ENCODE measurements at regions not wholly inside any gene's neighbourhood (a gene's known extent, or its start where the extent isn't known, plus 50 kb on each side); places are given as distances from the start of the nearest gene placed in this dataset.

GRCh38 chr1:226487921-226488320 lies 60.6 kb upstream of the STUM start:
- Histone ChIP-seq H3K27ac (ENCODE audit: low read length) (no peak overlapping the region), H3K4me3 (ENCODE audit: low read depth in 2 of 2, low read length in 2 of 2) (no peak overlapping the region), H3K27me3 (ENCODE audit: control insufficient read depth, insufficient read depth, low read length) (0 out of 2 replicates have a peak, but pooled peaks cover 5% of the 10 kb centered on the region), H3K4me1 (ENCODE audit: control insufficient read depth, insufficient read depth, low read length) (no peaks in the 10 kb centered on the region), H3K36me3 (ENCODE audit: control insufficient read depth, insufficient read depth, low read length) (no peaks in the 10 kb centered on the region), H3K9me3 (ENCODE audit: control insufficient read depth, insufficient read depth, low read depth, low read length) (no peaks in the 10 kb centered on the region)
- ATAC-seq (no peak), DNase-seq (ENCODE audit: low read depth, low spot score) (no peak)
- TF ChIP-seq SIN3A (IDR thresholded peaks at IDR 0.05; ENCODE audit: borderline replicate concordance, insufficient read depth, low read depth, low read length) = no peak
- no peak for TF ChIP-seq CTCF (IDR thresholded peaks at IDR 0.05)
- TF ChIP-seq, protein P1, sequence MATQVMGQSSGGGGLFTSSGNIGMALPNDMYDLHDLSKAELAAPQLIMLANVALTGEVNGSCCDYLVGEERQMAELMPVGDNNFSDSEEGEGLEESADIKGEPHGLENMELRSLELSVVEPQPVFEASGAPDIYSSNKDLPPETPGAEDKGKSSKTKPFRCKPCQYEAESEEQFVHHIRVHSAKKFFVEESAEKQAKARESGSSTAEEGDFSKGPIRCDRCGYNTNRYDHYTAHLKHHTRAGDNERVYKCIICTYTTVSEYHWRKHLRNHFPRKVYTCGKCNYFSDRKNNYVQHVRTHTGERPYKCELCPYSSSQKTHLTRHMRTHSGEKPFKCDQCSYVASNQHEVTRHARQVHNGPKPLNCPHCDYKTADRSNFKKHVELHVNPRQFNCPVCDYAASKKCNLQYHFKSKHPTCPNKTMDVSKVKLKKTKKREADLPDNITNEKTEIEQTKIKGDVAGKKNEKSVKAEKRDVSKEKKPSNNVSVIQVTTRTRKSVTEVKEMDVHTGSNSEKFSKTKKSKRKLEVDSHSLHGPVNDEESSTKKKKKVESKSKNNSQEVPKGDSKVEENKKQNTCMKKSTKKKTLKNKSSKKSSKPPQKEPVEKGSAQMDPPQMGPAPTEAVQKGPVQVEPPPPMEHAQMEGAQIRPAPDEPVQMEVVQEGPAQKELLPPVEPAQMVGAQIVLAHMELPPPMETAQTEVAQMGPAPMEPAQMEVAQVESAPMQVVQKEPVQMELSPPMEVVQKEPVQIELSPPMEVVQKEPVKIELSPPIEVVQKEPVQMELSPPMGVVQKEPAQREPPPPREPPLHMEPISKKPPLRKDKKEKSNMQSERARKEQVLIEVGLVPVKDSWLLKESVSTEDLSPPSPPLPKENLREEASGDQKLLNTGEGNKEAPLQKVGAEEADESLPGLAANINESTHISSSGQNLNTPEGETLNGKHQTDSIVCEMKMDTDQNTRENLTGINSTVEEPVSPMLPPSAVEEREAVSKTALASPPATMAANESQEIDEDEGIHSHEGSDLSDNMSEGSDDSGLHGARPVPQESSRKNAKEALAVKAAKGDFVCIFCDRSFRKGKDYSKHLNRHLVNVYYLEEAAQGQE (IDR thresholded peaks at IDR 0.05; ENCODE audit: insufficient read depth in 1 of 2, low read depth in 2 of 2, low read length in 1 of 2) = no peak
- no peak for TF ChIP-seq TCF7L2 (IDR thresholded peaks at IDR 0.05; ENCODE audit: low read depth, low read length)
- TF ChIP-seq POLR2AphosphoS5 (IDR thresholded peaks at IDR 0.05; ENCODE audit: low read depth, low read length) = no peak
- in situ Hi-C loops (cut with HindIII; ENCODE audit: low pct_unique_long_range_greater_than_20kb, low sequenced_read_pairs) (no loop called here), intact Hi-C loops (cut with micrococcal nuclease; ENCODE audit: unreplicated experiment) (no loop called here)
- no TSS peak for BruUV-seq (replicated peaks)
- CTCF ChIA-PET = no interaction called here
- POLR2A ChIA-PET = no interaction called here

DNA sequence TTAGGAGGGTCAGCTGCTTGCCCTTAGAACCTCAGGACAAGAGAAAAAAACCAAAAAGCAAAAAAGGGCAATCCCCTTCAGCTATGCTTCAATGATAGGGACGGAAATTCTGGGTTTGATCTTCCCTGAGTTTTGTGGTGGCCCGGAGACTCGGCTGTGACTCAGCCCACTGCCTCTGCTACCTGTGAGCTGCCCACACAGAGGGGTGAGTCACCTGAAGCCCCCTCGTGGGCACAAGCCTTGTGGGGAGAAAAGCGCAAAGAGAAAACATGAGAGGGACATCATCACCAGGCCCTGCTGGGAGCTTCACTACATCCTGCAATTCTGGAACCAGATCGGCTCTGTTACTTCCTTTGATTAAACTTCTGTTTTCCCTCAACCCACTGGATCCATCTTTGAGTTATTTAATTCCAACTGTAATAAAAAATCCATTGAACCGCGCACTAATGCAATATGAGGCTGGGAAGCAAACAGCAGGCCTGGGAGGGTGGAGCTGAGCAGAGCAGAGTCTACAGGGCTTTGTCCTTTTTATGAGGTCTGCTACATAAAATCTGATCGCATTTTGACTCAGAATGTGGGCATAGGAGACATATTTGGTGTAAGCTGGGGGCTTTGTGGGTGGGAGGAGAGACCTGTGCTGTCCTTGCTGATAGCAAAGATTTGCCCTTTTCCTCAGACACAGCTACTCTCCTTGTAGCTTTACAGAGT lies 58.7 kb upstream of the STUM start:
- in situ Hi-C loops (cut with HindIII; ENCODE audit: low pct_unique_long_range_greater_than_20kb, low sequenced_read_pairs) (no loop called here), intact Hi-C loops (cut with micrococcal nuclease; ENCODE audit: unreplicated experiment) (no loop called here)
- Histone ChIP-seq H3K27ac (ENCODE audit: low read length) (no peak overlapping the region), H3K4me3 (ENCODE audit: low read depth in 2 of 2, low read length in 2 of 2) (no peak overlapping the region), H3K4me1 (ENCODE audit: control insufficient read depth, insufficient read depth, low read length) (no peaks in the 10 kb centered on the region), H3K36me3 (ENCODE audit: control insufficient read depth, insufficient read depth, low read length) (no peaks in the 10 kb centered on the region), H3K9me3 (ENCODE audit: control insufficient read depth, insufficient read depth, low read depth, low read length) (no peaks in the 10 kb centered on the region), H3K27me3 (ENCODE audit: control insufficient read depth, insufficient read depth, low read length) (0 out of 2 replicates have a peak, but pooled peaks cover 2% of the 10 kb centered on the region)
- ChIA-PET CTCF (no interaction called here), POLR2A (no interaction called here)
- no peak for ATAC-seq
- TF ChIP-seq POLR2AphosphoS5 (IDR thresholded peaks at IDR 0.05; ENCODE audit: low read depth, low read length) (no peak), CTCF (IDR thresholded peaks at IDR 0.05) (no peak), TCF7L2 (IDR thresholded peaks at IDR 0.05; ENCODE audit: low read depth, low read length) (no peak), SIN3A (IDR thresholded peaks at IDR 0.05; ENCODE audit: borderline replicate concordance, insufficient read depth, low read depth, low read length) (no peak)
- TF ChIP-seq, protein P1 (IDR thresholded peaks at IDR 0.05; ENCODE audit: insufficient read depth in 1 of 2, low read depth in 2 of 2, low read length in 1 of 2) = no peak
- DNase-seq (ENCODE audit: low read depth, low spot score) = no peak
- BruUV-seq (replicated peaks) = no TSS peak

All from Panc1 (cell line).